ENCODE measurements at regions not wholly inside any gene's neighbourhood (a gene's known extent, or its start where the extent isn't known, plus 50 kb on each side); places are given as distances from the start of the nearest gene placed in this dataset.

DNA sequence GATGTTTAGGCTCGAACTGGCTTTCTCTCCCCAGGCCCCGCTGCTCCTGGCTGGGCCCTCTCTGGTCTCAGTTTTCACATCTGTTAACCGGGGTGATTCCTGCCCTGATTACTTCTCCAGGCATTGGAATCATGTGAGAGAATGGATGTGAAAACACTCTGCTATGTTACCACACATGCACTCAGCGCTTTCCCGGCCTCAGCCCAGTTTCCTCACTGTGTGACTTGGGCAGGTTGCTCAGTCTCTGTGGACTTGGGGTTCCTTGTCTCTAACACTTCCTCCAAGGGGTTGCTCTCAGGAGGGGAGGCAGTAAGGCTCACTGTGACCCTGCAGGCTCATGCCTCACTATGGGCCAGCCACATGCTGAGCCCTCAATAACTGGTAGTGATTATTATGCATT lies 230.4 kb upstream of the HS6ST1 start:
- H3F3A ChIP-seq (replicated peaks; ENCODE audit: insufficient read depth): no peaks in the 10 kb centered on the region
- WGBS (ENCODE audit: low lambda C conversion rate): 37% methylated on average over 3 of the region's 5 CpGs
- TF ChIP-seq MXI1 (IDR thresholded peaks at IDR 0.05; ENCODE audit: low read depth, low read length): no peak
- TF ChIP-seq EZH2phosphoT487 (IDR thresholded peaks at IDR 0.05; ENCODE audit: borderline replicate concordance, low read depth): no peak
- no peak for TF ChIP-seq NRF1 (IDR thresholded peaks at IDR 0.05; ENCODE audit: low read depth, low read length)
- H4K20me1 ChIP-seq (ENCODE audit: insufficient read depth): no peaks in the 10 kb centered on the region
- H2AFZ ChIP-seq (ENCODE audit: low read depth): no peak overlapping the region
- H3K4me1 ChIP-seq (ENCODE audit: control insufficient read depth in 1 of 2, insufficient read depth in 2 of 2, low read depth in 1 of 2, low read length in 1 of 2): peaks cover 0 to 30% of the 10 kb centered on the region in 2 experiments; a peak in 1 of 4 replicates
- H3K36me3 ChIP-seq (replicated peaks in 1 of 2; ENCODE audit: control insufficient read depth in 1 of 2, insufficient read depth in 2 of 2, low read length in 1 of 2): no peaks in the 10 kb centered on the region
- H3K27ac ChIP-seq (ENCODE audit: low read depth in 2 of 2, low read length in 1 of 2): no peak overlapping the region
- H3K9ac ChIP-seq: no peak overlapping the region
- H3K9me3 ChIP-seq: no peaks in the 10 kb centered on the region
- CTCF ChIA-PET: no interaction called here
- POLR2A ChIA-PET: no interaction called here
- no peak for DNase-seq
- no peaks in the 10 kb centered on the region for H3K79me2 ChIP-seq (ENCODE audit: insufficient read depth)
- no peak overlapping the region for H3K4me3 ChIP-seq (ENCODE audit: low read depth in 2 of 2, low read length in 1 of 2)
- no peaks in the 10 kb centered on the region for H3K27me3 ChIP-seq (ENCODE audit: insufficient read depth)
- no peak overlapping the region for H3K4me2 ChIP-seq
- H3K9me2 ChIP-seq: no peaks in the 10 kb centered on the region

DNA sequence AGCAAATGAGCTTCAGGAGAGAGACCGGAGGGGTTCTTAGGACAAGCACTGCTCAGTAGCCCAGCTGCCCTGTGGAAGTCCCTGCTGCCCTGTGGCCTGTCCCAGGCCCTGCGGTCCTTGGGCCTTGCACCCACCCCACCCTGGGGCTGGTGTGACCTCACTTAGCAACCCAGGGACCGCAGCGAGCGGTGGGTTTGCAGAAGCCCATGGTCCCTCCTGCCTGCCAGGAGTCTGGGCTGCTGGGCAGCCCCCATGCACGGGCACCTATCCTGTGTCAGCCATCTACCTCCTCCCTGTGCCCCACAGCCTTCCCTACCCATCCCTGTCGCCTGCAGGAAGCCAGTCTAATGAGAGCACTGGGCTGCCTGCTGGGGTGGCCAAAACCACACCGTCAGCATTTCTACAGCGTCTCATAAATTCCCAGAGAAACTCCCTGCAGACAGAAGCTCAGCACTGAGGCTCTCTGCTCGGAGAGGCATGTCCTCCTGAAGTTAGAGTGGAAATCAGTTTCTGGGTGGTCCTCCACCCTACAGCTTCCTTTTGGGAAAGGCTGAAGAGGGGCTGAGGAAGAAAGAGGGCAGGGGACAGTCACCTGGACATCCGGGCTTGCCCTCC lies 231.1 kb upstream of the HS6ST1 start:
- H3K4me1 ChIP-seq (ENCODE audit: control insufficient read depth in 1 of 2, insufficient read depth in 2 of 2, low read depth in 1 of 2, low read length in 1 of 2): peaks cover 0 to 27% of the 10 kb centered on the region in 2 experiments; a peak in 1 of 4 replicates
- no peaks in the 10 kb centered on the region for H3K27me3 ChIP-seq (ENCODE audit: insufficient read depth)
- H4K20me1 ChIP-seq (ENCODE audit: insufficient read depth): no peaks in the 10 kb centered on the region
- H3K36me3 ChIP-seq (replicated peaks in 1 of 2; ENCODE audit: control insufficient read depth in 1 of 2, insufficient read depth in 2 of 2, low read length in 1 of 2): no peaks in the 10 kb centered on the region
- H3K9ac ChIP-seq: no peak overlapping the region
- H3K4me2 ChIP-seq: no peak overlapping the region
- no peaks in the 10 kb centered on the region for H3K9me2 ChIP-seq
- H3K9me3 ChIP-seq: no peaks in the 10 kb centered on the region
- 62% methylated on average over 10 of the region's 11 CpGs for WGBS (ENCODE audit: low lambda C conversion rate)
- CTCF ChIA-PET: no interaction called here
- no peak for DNase-seq
- H2AFZ ChIP-seq (ENCODE audit: low read depth): no peak overlapping the region
- no peak for TF ChIP-seq RXRA (IDR thresholded peaks at IDR 0.05; ENCODE audit: borderline replicate concordance, low read depth)
- TF ChIP-seq JUND (IDR thresholded peaks at IDR 0.05): no peak
- TF ChIP-seq TEAD4 (IDR thresholded peaks at IDR 0.05; ENCODE audit: borderline replicate concordance, insufficient read depth): no peak
- no peak for TF ChIP-seq NRF1 (IDR thresholded peaks at IDR 0.05; ENCODE audit: low read depth, low read length)
- no peak for TF ChIP-seq FOSL2 (IDR thresholded peaks at IDR 0.05; ENCODE audit: borderline replicate concordance, low read depth)
- no peak for TF ChIP-seq TCF12 (IDR thresholded peaks at IDR 0.05)
- H3K4me3 ChIP-seq (ENCODE audit: low read depth in 2 of 2, low read length in 1 of 2): no peak overlapping the region
- H3F3A ChIP-seq (replicated peaks; ENCODE audit: insufficient read depth): no peaks in the 10 kb centered on the region
- H3K27ac ChIP-seq (ENCODE audit: low read depth in 2 of 2, low read length in 1 of 2): no peak overlapping the region
- no peaks in the 10 kb centered on the region for H3K79me2 ChIP-seq (ENCODE audit: insufficient read depth)
- POLR2A ChIA-PET: no interaction called here

DNA sequence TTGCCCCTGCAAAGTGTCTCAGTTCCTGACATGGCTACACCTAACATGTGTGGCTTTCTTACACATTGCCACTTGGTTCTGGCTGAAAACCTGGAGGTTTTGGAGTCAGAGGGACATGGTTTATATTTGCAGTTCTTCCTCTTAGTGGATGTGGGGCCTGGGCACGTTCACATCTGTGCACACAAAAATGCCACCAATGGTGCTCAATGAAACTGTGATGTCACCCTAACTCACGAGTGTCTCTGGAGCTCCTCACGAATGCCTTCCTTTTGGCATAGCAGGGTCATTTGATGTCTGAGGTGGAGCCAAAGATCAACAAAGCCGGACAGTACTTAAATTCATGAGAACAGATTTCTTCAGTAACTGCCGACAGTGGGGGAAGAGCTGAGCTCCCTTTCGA lies 231.7 kb upstream of the HS6ST1 start:
- WGBS (ENCODE audit: low lambda C conversion rate): 40% methylated on average over 4 of the region's 6 CpGs
- ChIA-PET POLR2A (no interaction called here), CTCF (no interaction called here)
- H3F3A ChIP-seq (replicated peaks; ENCODE audit: insufficient read depth): no peaks in the 10 kb centered on the region
- peaks cover 0 to 21% of the 10 kb centered on the region in 2 experiments; a peak in 1 of 4 replicates for H3K4me1 ChIP-seq (ENCODE audit: control insufficient read depth in 1 of 2, insufficient read depth in 2 of 2, low read depth in 1 of 2, low read length in 1 of 2)
- H3K36me3 ChIP-seq (replicated peaks in 1 of 2; ENCODE audit: control insufficient read depth in 1 of 2, insufficient read depth in 2 of 2, low read length in 1 of 2): no peaks in the 10 kb centered on the region
- H3K79me2 ChIP-seq (ENCODE audit: insufficient read depth): no peaks in the 10 kb centered on the region
- no peaks in the 10 kb centered on the region for H4K20me1 ChIP-seq (ENCODE audit: insufficient read depth)
- H3K9me2 ChIP-seq: no peaks in the 10 kb centered on the region
- H3K4me2 ChIP-seq: no peak overlapping the region
- TF ChIP-seq, protein P1, sequence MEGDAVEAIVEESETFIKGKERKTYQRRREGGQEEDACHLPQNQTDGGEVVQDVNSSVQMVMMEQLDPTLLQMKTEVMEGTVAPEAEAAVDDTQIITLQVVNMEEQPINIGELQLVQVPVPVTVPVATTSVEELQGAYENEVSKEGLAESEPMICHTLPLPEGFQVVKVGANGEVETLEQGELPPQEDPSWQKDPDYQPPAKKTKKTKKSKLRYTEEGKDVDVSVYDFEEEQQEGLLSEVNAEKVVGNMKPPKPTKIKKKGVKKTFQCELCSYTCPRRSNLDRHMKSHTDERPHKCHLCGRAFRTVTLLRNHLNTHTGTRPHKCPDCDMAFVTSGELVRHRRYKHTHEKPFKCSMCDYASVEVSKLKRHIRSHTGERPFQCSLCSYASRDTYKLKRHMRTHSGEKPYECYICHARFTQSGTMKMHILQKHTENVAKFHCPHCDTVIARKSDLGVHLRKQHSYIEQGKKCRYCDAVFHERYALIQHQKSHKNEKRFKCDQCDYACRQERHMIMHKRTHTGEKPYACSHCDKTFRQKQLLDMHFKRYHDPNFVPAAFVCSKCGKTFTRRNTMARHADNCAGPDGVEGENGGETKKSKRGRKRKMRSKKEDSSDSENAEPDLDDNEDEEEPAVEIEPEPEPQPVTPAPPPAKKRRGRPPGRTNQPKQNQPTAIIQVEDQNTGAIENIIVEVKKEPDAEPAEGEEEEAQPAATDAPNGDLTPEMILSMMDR (IDR thresholded peaks at IDR 0.05): no peak
- TF ChIP-seq RAD21 (IDR thresholded peaks at IDR 0.05; ENCODE audit: low read length): no peak
- TF ChIP-seq, protein P2, sequence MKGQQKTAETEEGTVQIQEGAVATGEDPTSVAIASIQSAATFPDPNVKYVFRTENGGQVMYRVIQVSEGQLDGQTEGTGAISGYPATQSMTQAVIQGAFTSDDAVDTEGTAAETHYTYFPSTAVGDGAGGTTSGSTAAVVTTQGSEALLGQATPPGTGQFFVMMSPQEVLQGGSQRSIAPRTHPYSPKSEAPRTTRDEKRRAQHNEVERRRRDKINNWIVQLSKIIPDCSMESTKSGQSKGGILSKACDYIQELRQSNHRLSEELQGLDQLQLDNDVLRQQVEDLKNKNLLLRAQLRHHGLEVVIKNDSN (IDR thresholded peaks at IDR 0.05; ENCODE audit: borderline replicate concordance, low read depth): no peak
- H3K4me3 ChIP-seq (ENCODE audit: low read depth in 2 of 2, low read length in 1 of 2): no peak overlapping the region
- no peak overlapping the region for H3K9ac ChIP-seq
- no peak overlapping the region for H2AFZ ChIP-seq (ENCODE audit: low read depth)
- H3K27me3 ChIP-seq (ENCODE audit: insufficient read depth): no peaks in the 10 kb centered on the region
- no peak for DNase-seq
- H3K9me3 ChIP-seq: no peaks in the 10 kb centered on the region
- H3K27ac ChIP-seq (ENCODE audit: low read depth in 2 of 2, low read length in 1 of 2): no peak overlapping the region

All from SK-N-SH (cell line).